ENCODE measurements at regions not wholly inside any gene's neighbourhood (a gene's known extent, or its start where the extent isn't known, plus 50 kb on each side); places are given as distances from the start of the nearest gene placed in this dataset.

GRCh38 chrY:16502733-16503214, 1377.2 kb downstream of the CDY2B start:
- no peak for TF ChIP-seq CTCF (IDR thresholded peaks at IDR 0.05 in 8 of 11, conservative IDR thresholded peaks at IDR 0.05 in 3 of 11)
- no peak for TF ChIP-seq POLR2AphosphoS5 (IDR thresholded peaks at IDR 0.05)
